ENCODE measurements at regions not wholly inside any gene's neighbourhood (a gene's known extent, or its start where the extent isn't known, plus 50 kb on each side); places are given as distances from the start of the nearest gene placed in this dataset.

DNA sequence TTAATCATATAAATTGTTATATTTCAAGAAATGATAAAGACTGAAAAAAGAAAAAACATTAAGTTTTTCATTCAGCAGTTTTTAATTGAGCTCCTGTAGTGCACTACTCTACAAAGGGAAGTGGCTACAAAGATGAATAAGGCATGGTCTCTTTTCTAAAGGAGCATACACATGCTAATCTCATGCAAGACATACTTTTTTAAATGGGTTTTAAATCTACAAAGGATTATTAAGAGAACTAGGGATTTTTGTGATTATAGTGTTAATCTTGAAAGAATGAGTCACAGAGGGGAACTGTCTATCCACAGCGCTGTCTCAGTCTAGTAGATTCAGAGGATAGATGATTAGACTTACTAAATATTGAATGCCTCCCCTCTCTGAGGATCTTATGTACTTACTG, 1722.2 kb downstream of the RPA4 start:
- H3K36me3 ChIP-seq (ENCODE audit: insufficient read depth in 1 of 2, low read depth in 1 of 2), result no peaks in the 10 kb centered on the region
- H3K4me1 ChIP-seq, result no peaks in the 10 kb centered on the region
- H3K9me3 ChIP-seq, result no peaks in the 10 kb centered on the region
- no peak overlapping the region for H3K27ac ChIP-seq
- H3K4me3 ChIP-seq, result no peak overlapping the region
- H3K27me3 ChIP-seq (ENCODE audit: insufficient read depth in 3 of 3, low read length in 2 of 3), result peaks cover 0 to 4% (median 0%) of the 10 kb centered on the region in 3 donors
- intact Hi-C loops (cut with DNase I), result no loop called here
- TF ChIP-seq CTCF (IDR thresholded peaks at IDR 0.05), result no peak
- DNase-seq, result no peak
- ATAC-seq, result no peak
- 40 to 68% (median 46%) methylated on average over 1 of the region's 1 CpG for WGBS, 3 donors

DNA sequence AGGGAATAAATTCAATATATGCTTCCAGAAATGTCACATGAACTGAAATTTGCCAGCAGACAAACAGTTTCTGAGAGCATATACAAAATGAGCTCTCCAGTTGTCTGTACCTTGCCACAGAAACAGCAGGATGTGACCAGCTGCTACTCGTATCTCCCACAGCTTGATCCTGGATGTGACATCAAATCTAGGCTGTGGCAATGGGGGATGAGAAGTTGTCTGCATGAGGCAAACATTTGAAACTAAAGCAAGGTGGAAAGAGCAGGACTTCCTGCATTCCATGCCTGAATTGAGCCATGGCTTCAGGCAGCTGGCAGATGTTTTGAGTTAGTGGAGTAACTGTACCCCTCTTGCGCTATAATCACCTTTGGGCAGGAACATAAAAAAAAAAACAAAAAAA, 1724.0 kb downstream of the RPA4 start:
- Histone ChIP-seq H3K27me3 (ENCODE audit: insufficient read depth in 3 of 3, low read length in 2 of 3) (peaks cover 0 to 4% (median 0%) of the 10 kb centered on the region in 3 donors), H3K4me3 (no peak overlapping the region), H3K9me3 (no peaks in the 10 kb centered on the region), H3K36me3 (ENCODE audit: insufficient read depth in 1 of 2, low read depth in 1 of 2) (no peaks in the 10 kb centered on the region), H3K27ac (no peak overlapping the region), H3K4me1 (no peaks in the 10 kb centered on the region)
- intact Hi-C loops (cut with DNase I), result no loop called here
- DNase-seq, result no peak
- no peak for TF ChIP-seq CTCF (IDR thresholded peaks at IDR 0.05)
- ATAC-seq, result no peak
- 32 to 48% (median 45%) methylated on average over 2 of the region's 2 CpGs for WGBS, 3 donors

- Histone ChIP-seq H3K27ac (no peak overlapping the region), H3K4me1 (no peaks in the 10 kb centered on the region), H3K36me3 (ENCODE audit: insufficient read depth in 1 of 2, low read depth in 1 of 2) (no peaks in the 10 kb centered on the region), H3K27me3 (ENCODE audit: insufficient read depth in 3 of 3, low read length in 2 of 3) (peaks cover 0 to 2% (median 0%) of the 10 kb centered on the region in 3 donors), H3K4me3 (no peak overlapping the region), H3K9me3 (no peaks in the 10 kb centered on the region)
- no peak for TF ChIP-seq CTCF (IDR thresholded peaks at IDR 0.05)
- ATAC-seq (no peak), DNase-seq (no peak)
- intact Hi-C loops (cut with DNase I), result no loop called here
These were observed 1743.9 kb downstream of the RPA4 start for GRCh38 chrX:98627645-98628044.

- no peaks in the 10 kb centered on the region for H3K27me3 ChIP-seq (ENCODE audit: insufficient read depth in 3 of 3, low read length in 2 of 3)
- DNase-seq (no peak), ATAC-seq (no peak)
- H3K36me3 ChIP-seq (ENCODE audit: insufficient read depth in 1 of 2, low read depth in 1 of 2), result no peaks in the 10 kb centered on the region
- H3K4me1 ChIP-seq, result no peaks in the 10 kb centered on the region
- intact Hi-C loops (cut with DNase I), result no loop called here
- no peak for TF ChIP-seq CTCF (IDR thresholded peaks at IDR 0.05)
- H3K27ac ChIP-seq, result no peak overlapping the region
- no peak overlapping the region for H3K4me3 ChIP-seq
- H3K9me3 ChIP-seq, result peaks cover 6% of the 10 kb centered on the region
These were observed 1753.7 kb downstream of the RPA4 start for GRCh38 chrX:98637451-98637850.

DNA sequence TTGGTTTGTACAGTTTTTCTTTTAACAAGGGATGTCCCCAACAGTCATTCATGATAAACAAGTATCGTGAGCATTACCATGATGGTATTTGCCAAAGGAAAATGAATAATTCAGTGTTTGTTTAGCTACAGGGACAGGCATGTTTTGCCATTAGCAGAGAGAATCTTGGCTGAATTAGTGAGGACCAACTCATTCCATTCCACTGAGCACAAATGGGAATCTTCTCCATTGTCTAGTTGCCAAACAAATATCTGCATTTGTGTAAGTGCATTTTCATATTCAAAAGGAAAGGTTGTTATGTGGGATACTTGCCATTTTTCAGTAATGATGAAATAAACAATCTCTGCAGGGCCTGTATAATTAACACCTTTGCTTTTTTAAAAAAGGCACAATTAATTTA, 1762.6 kb downstream of the RPA4 start:
- DNase-seq (no peak), ATAC-seq (no peak)
- Histone ChIP-seq H3K27ac (no peak overlapping the region), H3K27me3 (ENCODE audit: insufficient read depth in 3 of 3, low read length in 2 of 3) (no peaks in the 10 kb centered on the region), H3K4me1 (no peaks in the 10 kb centered on the region), H3K9me3 (no peaks in the 10 kb centered on the region), H3K4me3 (no peak overlapping the region), H3K36me3 (ENCODE audit: insufficient read depth in 1 of 2, low read depth in 1 of 2) (no peaks in the 10 kb centered on the region)
- no peak for TF ChIP-seq CTCF (IDR thresholded peaks at IDR 0.05)
- WGBS, 3 donors, result 69 to 83% (median 81%) methylated on average over 1 of the region's 1 CpG
- intact Hi-C loops (cut with DNase I), result no loop called here
